ENCODE measurements at regions not wholly inside any gene's neighbourhood (a gene's known extent, or its start where the extent isn't known, plus 50 kb on each side); places are given as distances from the start of the nearest gene placed in this dataset.

DNA sequence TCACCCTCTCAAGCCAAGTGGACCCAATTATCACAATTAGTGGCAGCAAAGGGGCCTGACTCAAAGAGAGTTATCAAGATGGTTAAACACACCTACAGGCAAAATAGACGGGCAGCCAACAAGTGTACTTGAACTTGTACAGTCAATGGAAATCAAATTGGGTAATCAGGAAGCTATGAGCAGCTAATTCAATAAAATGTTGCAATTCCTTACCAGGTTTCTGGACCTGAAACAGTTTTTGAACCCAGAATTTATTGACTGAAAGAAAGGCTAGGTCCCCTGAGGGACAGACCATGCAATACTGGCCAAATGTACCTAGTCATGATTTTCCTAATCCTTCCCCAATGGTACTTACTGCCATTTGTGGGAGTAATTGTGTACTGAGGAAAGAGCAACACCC is 679.8 kb downstream of the EPM2A start:
- no peak for ATAC-seq

DNA sequence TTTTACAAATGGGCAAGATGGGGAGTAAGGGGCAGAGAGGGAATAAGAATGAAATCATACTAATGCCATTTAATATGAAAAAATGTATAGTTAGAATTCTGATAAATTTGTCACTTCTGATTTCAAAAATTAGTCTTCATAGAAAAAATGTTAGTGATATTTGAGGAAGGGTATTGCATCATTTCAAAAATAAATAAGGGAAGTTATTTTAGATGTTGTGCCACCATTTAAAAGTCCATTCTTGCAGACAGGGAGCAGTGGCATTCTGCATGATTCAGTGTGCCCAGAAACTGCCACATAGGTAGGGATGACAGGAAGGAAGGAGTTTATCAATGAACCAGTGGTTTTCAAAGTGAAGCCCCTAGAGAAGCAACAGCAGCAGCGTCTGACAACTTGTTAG is 674.6 kb downstream of the EPM2A start:
- Mint-ChIP-seq H3K27me3 (no peaks in the 10 kb centered on the region), H3K9me3 (no peaks in the 10 kb centered on the region), H3K27ac (no peak overlapping the region), H3K4me3 (no peak overlapping the region), H3K4me1 (ENCODE audit: low read depth) (no peaks in the 10 kb centered on the region), H3K36me3 (ENCODE audit: low read depth) (no peaks in the 10 kb centered on the region)
- ChIA-PET POLR2A (no interaction called here), CTCF (no interaction called here)
- TF ChIP-seq, protein P1, sequence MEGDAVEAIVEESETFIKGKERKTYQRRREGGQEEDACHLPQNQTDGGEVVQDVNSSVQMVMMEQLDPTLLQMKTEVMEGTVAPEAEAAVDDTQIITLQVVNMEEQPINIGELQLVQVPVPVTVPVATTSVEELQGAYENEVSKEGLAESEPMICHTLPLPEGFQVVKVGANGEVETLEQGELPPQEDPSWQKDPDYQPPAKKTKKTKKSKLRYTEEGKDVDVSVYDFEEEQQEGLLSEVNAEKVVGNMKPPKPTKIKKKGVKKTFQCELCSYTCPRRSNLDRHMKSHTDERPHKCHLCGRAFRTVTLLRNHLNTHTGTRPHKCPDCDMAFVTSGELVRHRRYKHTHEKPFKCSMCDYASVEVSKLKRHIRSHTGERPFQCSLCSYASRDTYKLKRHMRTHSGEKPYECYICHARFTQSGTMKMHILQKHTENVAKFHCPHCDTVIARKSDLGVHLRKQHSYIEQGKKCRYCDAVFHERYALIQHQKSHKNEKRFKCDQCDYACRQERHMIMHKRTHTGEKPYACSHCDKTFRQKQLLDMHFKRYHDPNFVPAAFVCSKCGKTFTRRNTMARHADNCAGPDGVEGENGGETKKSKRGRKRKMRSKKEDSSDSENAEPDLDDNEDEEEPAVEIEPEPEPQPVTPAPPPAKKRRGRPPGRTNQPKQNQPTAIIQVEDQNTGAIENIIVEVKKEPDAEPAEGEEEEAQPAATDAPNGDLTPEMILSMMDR (IDR thresholded peaks at IDR 0.05): no peak
- intact Hi-C loops (cut with micrococcal nuclease): no loop called here
- no peak for ATAC-seq
- DNase-seq: no peak

More for the DNA sequence above, 679.8 kb downstream of the EPM2A start:
- intact Hi-C loops (cut with micrococcal nuclease): no loop called here
- POLR2A ChIA-PET: no interaction called here
- peaks cover 1% of the 10 kb centered on the region for H3K27me3 Mint-ChIP-seq
- no peaks in the 10 kb centered on the region for H3K9me3 Mint-ChIP-seq
- H3K27ac Mint-ChIP-seq: no peak overlapping the region
- TF ChIP-seq, protein P1 (IDR thresholded peaks at IDR 0.05): no peak
- peaks cover 6% of the 10 kb centered on the region for H3K4me1 Mint-ChIP-seq (ENCODE audit: low read depth)
- CTCF ChIA-PET: no interaction called here
- no peak overlapping the region for H3K4me3 Mint-ChIP-seq
- no peak for DNase-seq
- H3K36me3 Mint-ChIP-seq (ENCODE audit: low read depth): no peaks in the 10 kb centered on the region

DNA sequence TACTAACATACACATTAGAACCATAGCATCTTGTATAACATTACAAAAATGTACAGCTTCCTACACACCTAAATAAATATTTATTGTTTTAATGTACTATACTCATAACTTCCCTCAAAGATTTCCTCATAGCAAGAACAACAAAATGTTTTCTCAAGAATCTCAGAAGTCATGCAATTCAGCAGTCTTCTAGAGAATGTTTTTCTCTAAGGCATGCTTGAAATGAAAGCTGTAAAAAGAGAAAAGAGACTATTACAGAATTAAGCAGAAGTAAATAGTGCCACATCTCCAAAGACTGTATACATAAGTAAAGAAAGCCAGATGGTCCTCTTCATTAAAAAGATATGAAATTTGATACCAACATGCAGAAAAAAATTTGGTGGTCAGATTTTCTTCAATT is 672.2 kb downstream of the EPM2A start:
- H3K4me1 Mint-ChIP-seq (ENCODE audit: low read depth): no peaks in the 10 kb centered on the region
- ChIA-PET POLR2A (no interaction called here), CTCF (no interaction called here)
- H3K36me3 Mint-ChIP-seq (ENCODE audit: low read depth): no peaks in the 10 kb centered on the region
- H3K27ac Mint-ChIP-seq: no peak overlapping the region
- intact Hi-C loops (cut with micrococcal nuclease): no loop called here
- no peak for ATAC-seq
- peaks cover 5% of the 10 kb centered on the region for H3K27me3 Mint-ChIP-seq
- DNase-seq: no peak
- H3K4me3 Mint-ChIP-seq: no peak overlapping the region
- H3K9me3 Mint-ChIP-seq: no peaks in the 10 kb centered on the region
- TF ChIP-seq, protein P1 (IDR thresholded peaks at IDR 0.05): no peak

DNA sequence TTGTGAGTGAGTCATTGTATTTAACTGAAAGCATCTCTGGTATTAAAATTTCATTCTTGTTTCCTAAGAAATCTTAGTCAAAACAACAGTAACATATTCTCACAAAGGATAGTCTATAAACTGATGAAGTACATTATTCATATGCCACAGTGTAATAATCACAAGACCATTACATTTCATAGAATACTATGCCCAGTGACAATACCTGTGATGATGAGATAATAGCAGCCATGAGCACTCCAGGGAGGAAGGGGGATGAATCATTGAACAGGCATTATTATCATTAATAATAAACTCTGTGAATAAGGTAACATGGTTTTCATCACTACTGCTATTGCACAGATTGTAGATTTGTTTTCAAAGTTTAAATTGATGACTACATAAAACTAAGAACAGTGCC is 667.9 kb downstream of the EPM2A start:
- no peaks in the 10 kb centered on the region for H3K4me1 Mint-ChIP-seq (ENCODE audit: low read depth)
- POLR2A ChIA-PET: no interaction called here
- no peak overlapping the region for H3K4me3 Mint-ChIP-seq
- peaks cover 8% of the 10 kb centered on the region for H3K27me3 Mint-ChIP-seq
- no peaks in the 10 kb centered on the region for H3K9me3 Mint-ChIP-seq
- no peak for ATAC-seq
- CTCF ChIA-PET: no interaction called here
- H3K36me3 Mint-ChIP-seq (ENCODE audit: low read depth): no peaks in the 10 kb centered on the region
- H3K27ac Mint-ChIP-seq: no peak overlapping the region
- TF ChIP-seq, protein P1 (IDR thresholded peaks at IDR 0.05): no peak
- no peak for DNase-seq
- intact Hi-C loops (cut with micrococcal nuclease): no loop called here

DNA sequence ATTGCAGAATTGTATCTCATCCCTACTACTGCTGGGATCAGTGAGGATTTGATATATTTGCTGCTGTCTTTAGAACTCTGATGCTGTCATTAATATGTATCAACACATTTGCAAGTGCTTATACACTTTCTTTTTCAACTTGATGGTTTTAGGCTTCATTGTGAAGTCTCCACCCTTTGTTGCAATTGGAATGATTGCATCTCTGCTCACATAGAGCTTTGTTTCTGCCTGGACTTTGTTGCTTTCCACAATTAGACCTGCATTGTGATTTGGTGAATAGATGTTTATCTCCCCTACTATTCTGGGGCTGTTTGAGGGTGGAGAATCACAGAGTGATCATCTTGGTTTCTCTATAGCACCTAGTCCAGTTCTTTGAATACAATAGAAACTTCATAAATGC is 666.7 kb downstream of the EPM2A start:
- Mint-ChIP-seq H3K9me3 (no peaks in the 10 kb centered on the region), H3K4me1 (ENCODE audit: low read depth) (no peaks in the 10 kb centered on the region), H3K4me3 (no peak overlapping the region), H3K27me3 (peaks cover 8% of the 10 kb centered on the region), H3K27ac (no peak overlapping the region), H3K36me3 (ENCODE audit: low read depth) (no peaks in the 10 kb centered on the region)
- TF ChIP-seq, protein P1 (IDR thresholded peaks at IDR 0.05): no peak
- CTCF ChIA-PET: no interaction called here
- no peak for ATAC-seq
- DNase-seq: no peak
- POLR2A ChIA-PET: no interaction called here
- intact Hi-C loops (cut with micrococcal nuclease): no loop called here
